K562 (cell line): ENCODE measurements at regions not wholly inside any gene's neighbourhood (a gene's known extent, or its start where the extent isn't known, plus 50 kb on each side); places are given as distances from the start of the nearest gene placed in this dataset.

Experiments
- ADNP ChIP-seq: fragments of 200-800 bp; sonication (Bioruptor generic); IDR thresholded peaks from 2 replicates; pipeline ENCODE4 v1.6.1; 2016; ENCODE audit warnings: missing genetic modification characterization, missing compliant biosample characterization
- BHLHE40 ChIP-seq: IDR thresholded peaks from 2 replicates; pipeline ENCODE4 v1.6.1; 2011; ENCODE audit warnings: low read length, improper control_type of control experiment
- GTF2F1 ChIP-seq: IDR thresholded peaks from 2 replicates; pipeline ENCODE4 v1.6.1; 2011; ENCODE audit warnings: low read depth, low read length, improper control_type of control experiment
- HSF4 ChIP-seq: fragments of 250-450 bp; sonication (Bioruptor Pico); IDR thresholded peaks from 2 replicates; pipeline ENCODE4 v2.1.2; 2022; ENCODE audit warnings: mild to moderate bottlenecking, moderate library complexity, borderline replicate concordance
- NR3C1 ChIP-seq: sonication (generic); formaldehyde crosslinking; IDR thresholded peaks from 2 replicates; pipeline ENCODE4 v1.8.1; 2022; ENCODE audit warnings: missing genetic modification reagents
- PCBP1 ChIP-seq: fragments of 200-400 bp; formaldehyde crosslinking; IDR thresholded peaks from 2 replicates; pipeline ENCODE4 v1.6.1; 2018; ENCODE audit warnings: mild to moderate bottlenecking, low read depth, low read length; ENCODE audit not compliant: poor library complexity, severe bottlenecking
- PCBP2 ChIP-seq: fragments of 200-400 bp; formaldehyde crosslinking; IDR thresholded peaks from 2 replicates; pipeline ENCODE4 v1.6.1; 2018; ENCODE audit warnings: low read length, low read depth, mild to moderate bottlenecking, moderate library complexity; ENCODE audit not compliant: poor library complexity, severe bottlenecking
- SLC30A9 ChIP-seq: fragments of 250-450 bp; sonication (Bioruptor Pico); IDR thresholded peaks from 2 replicates; pipeline ENCODE4 v1.8.0; 2022; ENCODE audit warnings: mild to moderate bottlenecking, moderate library complexity
- TEAD2 ChIP-seq: fragments of 450-650 bp; IDR thresholded peaks from 2 replicates; pipeline ENCODE4 v1.6.1; 2016; ENCODE audit warnings: missing genetic modification characterization, control low read depth, missing compliant biosample characterization
- YY1 ChIP-seq, 3 experiments: IDR thresholded peaks; 2 replicates each; pipeline ENCODE4 v1.6.1; 2011; ENCODE audit warnings: low read length in 2 of 3, mild to moderate bottlenecking in 2 of 3, moderate library complexity in 2 of 3, borderline replicate concordance in 1 of 3, control low read depth in 1 of 3, low read depth in 1 of 3; ENCODE audit not compliant: insufficient read depth in 3 of 3, insufficient replicate concordance in 2 of 3, control insufficient read depth in 1 of 3, insufficient read length in 1 of 3; ENCODE audit errors: extremely low read depth in 1 of 3
- ZBTB1 ChIP-seq: sonication (generic); formaldehyde crosslinking; IDR thresholded peaks from 2 replicates; pipeline ENCODE4 v1.8.1; 2023; ENCODE audit warnings: missing genetic modification reagents, low read depth, mild to moderate bottlenecking, borderline replicate concordance
- TF ChIP-seq, protein P1 (sequence below): sonication (generic); formaldehyde crosslinking; IDR thresholded peaks from 2 replicates; pipeline ENCODE4 v1.8.1; 2022; ENCODE audit warnings: missing genetic modification reagents
- TF ChIP-seq, protein P2 (sequence below): fragments of 450-650 bp; IDR thresholded peaks from 2 replicates; pipeline ENCODE4 v1.6.1; 2016; ENCODE audit warnings: low read depth

DNA sequence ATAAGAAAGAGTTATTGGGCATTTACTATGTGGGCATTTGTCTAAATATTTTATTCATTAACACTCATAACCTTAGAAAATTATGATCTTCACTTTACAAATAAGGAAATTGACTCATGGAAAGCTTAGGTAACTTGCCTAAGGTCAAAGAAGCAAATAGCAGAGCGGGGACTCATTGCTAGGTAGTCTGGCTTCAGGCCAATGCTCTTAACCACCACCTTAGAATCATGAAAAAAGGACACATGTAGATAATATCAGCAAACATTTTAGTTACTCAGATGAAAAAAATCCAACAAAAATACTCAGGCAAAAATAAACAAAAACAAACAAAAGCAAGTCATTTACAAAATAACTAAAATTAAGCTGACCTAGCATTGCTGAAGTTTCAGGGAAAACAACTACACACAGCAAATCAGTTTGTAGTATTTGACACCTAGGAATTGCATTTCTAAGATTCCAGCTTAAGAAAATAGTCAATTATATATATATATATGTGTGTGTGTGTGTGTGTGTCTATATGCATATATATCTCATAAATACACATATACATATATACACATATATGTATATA is 166.0 kb downstream of the HMHB1 start:
- TF ChIP-seq PCBP2 = no peak
- no peak for TF ChIP-seq GTF2F1
- no peak for TF ChIP-seq ZBTB1 (CRISPR knock-in tag)
- no peak for TF ChIP-seq TEAD2 (tag)
- TF ChIP-seq HSF4 (CRISPR knock-in tag) = no peak
- TF ChIP-seq, protein P1, sequence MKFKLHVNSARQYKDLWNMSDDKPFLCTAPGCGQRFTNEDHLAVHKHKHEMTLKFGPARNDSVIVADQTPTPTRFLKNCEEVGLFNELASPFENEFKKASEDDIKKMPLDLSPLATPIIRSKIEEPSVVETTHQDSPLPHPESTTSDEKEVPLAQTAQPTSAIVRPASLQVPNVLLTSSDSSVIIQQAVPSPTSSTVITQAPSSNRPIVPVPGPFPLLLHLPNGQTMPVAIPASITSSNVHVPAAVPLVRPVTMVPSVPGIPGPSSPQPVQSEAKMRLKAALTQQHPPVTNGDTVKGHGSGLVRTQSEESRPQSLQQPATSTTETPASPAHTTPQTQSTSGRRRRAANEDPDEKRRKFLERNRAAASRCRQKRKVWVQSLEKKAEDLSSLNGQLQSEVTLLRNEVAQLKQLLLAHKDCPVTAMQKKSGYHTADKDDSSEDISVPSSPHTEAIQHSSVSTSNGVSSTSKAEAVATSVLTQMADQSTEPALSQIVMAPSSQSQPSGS (CRISPR knock-in tag) = no peak
- TF ChIP-seq YY1 (IDR thresholded peaks at IDR 0.05; ENCODE audit: borderline replicate concordance in 1 of 3, control insufficient read depth in 1 of 3, extremely low read depth in 1 of 3, insufficient read depth in 3 of 3, insufficient read length in 1 of 3, insufficient replicate concordance in 2 of 3, low read depth in 1 of 3, low read length in 2 of 3) = no peak
- TF ChIP-seq ADNP = no peak
- no peak for TF ChIP-seq PCBP1
- no peak for TF ChIP-seq BHLHE40
- TF ChIP-seq SLC30A9 (CRISPR knock-in tag) = no peak
- TF ChIP-seq NR3C1 = no peak
- TF ChIP-seq, protein P2, sequence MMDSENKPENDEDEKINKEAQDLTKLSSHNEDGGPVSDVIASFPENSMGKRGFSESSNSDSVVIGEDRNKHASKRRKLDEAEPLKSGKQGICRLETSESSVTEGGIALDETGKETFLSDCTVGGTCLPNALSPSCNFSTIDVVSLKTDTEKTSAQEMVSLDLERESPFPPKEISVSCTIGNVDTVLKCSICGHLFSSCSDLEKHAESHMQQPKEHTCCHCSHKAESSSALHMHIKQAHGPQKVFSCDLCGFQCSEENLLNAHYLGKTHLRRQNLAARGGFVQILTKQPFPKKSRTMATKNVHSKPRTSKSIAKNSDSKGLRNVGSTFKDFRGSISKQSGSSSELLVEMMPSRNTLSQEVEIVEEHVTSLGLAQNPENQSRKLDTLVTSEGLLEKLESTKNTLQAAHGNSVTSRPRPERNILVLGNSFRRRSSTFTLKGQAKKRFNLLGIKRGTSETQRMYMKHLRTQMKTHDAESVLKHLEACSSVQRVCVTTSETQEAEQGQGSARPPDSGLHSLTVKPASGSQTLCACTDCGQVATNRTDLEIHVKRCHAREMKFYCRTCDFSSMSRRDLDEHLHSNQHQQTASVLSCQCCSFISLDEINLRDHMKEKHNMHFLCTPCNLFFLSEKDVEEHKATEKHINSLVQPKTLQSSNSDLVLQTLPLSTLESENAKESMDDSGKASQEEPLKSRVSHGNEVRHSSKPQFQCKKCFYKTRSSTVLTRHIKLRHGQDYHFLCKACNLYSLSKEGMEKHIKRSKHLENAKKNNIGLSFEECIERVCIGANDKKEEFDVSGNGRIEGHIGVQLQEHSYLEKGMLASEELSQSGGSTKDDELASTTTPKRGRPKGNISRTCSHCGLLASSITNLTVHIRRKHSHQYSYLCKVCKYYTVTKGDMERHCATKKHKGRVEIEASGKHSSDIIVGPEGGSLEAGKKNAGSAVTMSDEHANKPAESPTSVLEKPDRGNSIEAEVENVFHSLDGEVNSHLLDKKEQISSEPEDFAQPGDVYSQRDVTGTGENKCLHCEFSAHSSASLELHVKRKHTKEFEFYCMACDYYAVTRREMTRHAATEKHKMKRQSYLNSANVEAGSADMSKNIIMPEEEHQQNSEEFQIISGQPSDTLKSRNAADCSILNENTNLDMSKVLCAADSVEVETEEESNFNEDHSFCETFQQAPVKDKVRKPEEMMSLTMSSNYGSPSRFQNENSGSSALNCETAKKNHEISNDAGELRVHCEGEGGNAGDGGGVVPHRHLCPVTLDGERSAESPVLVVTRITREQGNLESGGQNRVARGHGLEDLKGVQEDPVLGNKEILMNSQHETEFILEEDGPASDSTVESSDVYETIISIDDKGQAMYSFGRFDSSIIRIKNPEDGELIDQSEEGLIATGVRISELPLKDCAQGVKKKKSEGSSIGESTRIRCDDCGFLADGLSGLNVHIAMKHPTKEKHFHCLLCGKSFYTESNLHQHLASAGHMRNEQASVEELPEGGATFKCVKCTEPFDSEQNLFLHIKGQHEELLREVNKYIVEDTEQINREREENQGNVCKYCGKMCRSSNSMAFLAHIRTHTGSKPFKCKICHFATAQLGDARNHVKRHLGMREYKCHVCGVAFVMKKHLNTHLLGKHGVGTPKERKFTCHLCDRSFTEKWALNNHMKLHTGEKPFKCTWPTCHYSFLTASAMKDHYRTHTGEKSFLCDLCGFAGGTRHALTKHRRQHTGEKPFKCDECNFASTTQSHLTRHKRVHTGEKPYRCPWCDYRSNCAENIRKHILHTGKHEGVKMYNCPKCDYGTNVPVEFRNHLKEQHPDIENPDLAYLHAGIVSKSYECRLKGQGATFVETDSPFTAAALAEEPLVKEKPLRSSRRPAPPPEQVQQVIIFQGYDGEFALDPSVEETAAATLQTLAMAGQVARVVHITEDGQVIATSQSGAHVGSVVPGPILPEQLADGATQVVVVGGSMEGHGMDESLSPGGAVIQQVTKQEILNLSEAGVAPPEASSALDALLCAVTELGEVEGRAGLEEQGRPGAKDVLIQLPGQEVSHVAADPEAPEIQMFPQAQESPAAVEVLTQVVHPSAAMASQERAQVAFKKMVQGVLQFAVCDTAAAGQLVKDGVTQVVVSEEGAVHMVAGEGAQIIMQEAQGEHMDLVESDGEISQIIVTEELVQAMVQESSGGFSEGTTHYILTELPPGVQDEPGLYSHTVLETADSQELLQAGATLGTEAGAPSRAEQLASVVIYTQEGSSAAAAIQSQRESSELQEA = no peak
